Brain microvascular endothelial cell (primary cell): ENCODE measurements at regions not wholly inside any gene's neighbourhood (a gene's known extent, or its start where the extent isn't known, plus 50 kb on each side); places are given as distances from the start of the nearest gene placed in this dataset.

ENCODE experiments used
- DNase-seq: peaks from one replicate; pipeline ENCODE4 v3.0.0-alpha.2; 2020
- H3K27ac ChIP-seq: fragments of 250-450 bp; sonication (Bioruptor Pico); 2 replicates; pipeline ENCODE4 v1.5.1; 2020; ENCODE audit warnings: mild to moderate bottlenecking, moderate library complexity
- H3K27me3 ChIP-seq: fragments of 250-450 bp; sonication (Bioruptor Pico); replicated peaks from 2 replicates; pipeline ENCODE4 v1.5.1; 2020; ENCODE audit warnings: mild to moderate bottlenecking
- H3K36me3 ChIP-seq: fragments of 250-450 bp; sonication (Bioruptor Pico); replicated peaks from 2 replicates; pipeline ENCODE4 v1.5.1; 2020; ENCODE audit warnings: mild to moderate bottlenecking
- H3K4me3 ChIP-seq: 2 replicates; pipeline ENCODE4 v1.5.1; 2011; ENCODE audit warnings: low read depth, mild to moderate bottlenecking, control low read depth, low read length, moderate library complexity
- in situ Hi-C: cut with HindIII; loops from 2 replicates; pipeline ENCODE4 v1.10.0; 2017; ENCODE audit warnings: low sequenced_read_pairs, low pct_ligation_motif_present
- TF ChIP-seq, protein P1 (sequence below): IDR thresholded peaks from 2 replicates; pipeline ENCODE4 v1.5.1; 2011; ENCODE audit warnings: low read depth, mild to moderate bottlenecking, moderate library complexity, low read length, control low read depth, inconsistent platforms; ENCODE audit errors: missing control alignments

DNA sequence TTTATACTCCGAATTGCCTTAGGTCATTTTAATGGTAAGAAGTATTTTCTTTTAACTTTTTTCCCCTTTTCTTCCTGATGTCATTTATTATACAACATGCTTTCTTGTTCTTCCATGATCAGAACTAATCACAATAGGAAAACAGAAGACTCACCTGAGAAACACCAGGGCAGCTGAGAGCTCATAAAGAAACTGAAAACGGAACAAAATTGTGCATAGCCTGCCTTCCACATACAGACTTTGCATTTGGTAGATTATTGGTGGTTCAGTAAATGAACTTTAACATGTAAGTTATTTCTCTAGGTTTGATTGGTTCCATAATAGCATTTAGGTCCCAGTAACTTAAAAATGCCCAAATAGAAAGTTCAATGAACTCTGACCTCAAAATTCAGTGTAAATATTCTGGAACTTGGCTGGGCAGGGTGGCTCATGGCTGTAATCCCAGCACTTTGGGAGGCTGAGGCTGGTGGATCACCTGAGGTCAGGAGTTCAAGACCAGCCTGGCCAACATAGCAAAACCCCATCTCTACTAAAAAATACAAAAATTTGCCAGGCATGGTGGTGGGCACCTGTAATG lies 161.1 kb upstream of the DTNBP1 start:
- Histone ChIP-seq H3K36me3 (no peaks in the 10 kb centered on the region), H3K27ac (no peak overlapping the region), H3K27me3 (no peaks in the 10 kb centered on the region), H3K4me3 (no peak overlapping the region)
- TF ChIP-seq, protein P1, sequence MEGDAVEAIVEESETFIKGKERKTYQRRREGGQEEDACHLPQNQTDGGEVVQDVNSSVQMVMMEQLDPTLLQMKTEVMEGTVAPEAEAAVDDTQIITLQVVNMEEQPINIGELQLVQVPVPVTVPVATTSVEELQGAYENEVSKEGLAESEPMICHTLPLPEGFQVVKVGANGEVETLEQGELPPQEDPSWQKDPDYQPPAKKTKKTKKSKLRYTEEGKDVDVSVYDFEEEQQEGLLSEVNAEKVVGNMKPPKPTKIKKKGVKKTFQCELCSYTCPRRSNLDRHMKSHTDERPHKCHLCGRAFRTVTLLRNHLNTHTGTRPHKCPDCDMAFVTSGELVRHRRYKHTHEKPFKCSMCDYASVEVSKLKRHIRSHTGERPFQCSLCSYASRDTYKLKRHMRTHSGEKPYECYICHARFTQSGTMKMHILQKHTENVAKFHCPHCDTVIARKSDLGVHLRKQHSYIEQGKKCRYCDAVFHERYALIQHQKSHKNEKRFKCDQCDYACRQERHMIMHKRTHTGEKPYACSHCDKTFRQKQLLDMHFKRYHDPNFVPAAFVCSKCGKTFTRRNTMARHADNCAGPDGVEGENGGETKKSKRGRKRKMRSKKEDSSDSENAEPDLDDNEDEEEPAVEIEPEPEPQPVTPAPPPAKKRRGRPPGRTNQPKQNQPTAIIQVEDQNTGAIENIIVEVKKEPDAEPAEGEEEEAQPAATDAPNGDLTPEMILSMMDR = no peak
- in situ Hi-C loops = no loop called here
- DNase-seq = no peak

DNA sequence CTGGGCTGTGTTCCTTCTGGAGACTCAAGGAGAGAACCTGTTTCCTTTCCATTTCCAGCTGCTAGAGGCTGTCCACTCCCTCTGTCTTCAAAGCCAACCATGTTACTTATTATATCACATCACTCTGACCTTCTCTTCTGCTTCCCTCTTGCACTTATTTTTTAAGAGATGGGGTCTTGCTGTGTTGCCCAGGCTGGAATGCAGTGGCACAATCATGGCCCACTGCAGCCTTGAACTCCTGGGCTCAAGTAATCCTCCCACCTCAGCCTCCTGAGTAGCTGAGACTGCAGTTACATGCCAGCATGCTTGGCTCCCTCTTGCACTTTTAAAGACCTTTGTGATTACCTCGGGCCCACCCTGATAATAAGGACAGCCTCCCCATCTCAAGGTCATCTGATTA lies 160.0 kb upstream of the DTNBP1 start:
- no peaks in the 10 kb centered on the region for H3K27me3 ChIP-seq
- TF ChIP-seq, protein P1 = no peak
- no peak overlapping the region for H3K4me3 ChIP-seq
- no peak overlapping the region for H3K27ac ChIP-seq
- in situ Hi-C loops = no loop called here
- DNase-seq = no peak
- no peaks in the 10 kb centered on the region for H3K36me3 ChIP-seq

DNA sequence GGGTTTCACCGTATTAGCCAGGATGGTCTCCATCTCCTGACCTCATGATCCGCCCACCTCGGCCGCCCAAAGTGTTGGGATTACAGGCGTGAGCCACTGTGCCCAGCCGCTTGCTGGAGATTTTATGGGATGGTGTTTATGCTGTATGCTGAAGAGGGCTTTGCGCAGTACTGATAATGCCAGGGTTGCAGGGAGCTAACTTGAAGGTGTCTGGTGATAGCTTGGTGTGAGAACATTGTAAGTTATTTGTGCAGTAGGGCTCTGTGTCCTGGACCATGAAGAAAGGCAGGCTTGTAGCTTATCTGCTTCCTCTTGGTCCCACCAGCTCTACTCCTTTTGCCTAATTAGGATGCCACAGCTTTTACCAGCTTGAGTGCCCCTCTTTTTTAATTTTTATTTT lies 157.0 kb upstream of the DTNBP1 start:
- Histone ChIP-seq H3K4me3 (no peak overlapping the region), H3K27ac (no peak overlapping the region), H3K27me3 (no peaks in the 10 kb centered on the region), H3K36me3 (no peaks in the 10 kb centered on the region)
- in situ Hi-C loops = no loop called here
- DNase-seq = no peak
- TF ChIP-seq, protein P1 = no peak

DNA sequence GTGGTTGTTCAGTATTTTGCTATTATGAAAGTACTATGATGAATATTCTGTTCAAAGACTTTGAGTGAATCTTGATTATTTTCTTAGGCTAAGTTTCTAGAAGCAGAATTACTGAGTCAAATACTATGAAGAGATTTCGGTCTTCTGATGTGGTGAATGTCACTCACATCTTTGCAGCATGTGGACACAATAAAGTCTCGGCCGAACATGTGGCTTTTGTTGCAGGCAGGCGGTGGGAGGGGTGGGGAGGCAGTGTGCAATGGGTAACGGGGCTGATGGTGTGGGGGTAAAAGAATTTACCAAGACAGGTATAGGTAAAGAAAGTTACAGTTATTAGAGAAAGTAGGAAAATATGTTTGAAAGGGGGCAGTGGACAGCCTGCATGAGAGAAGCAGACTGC lies 156.4 kb upstream of the DTNBP1 start:
- no peak for DNase-seq
- no peaks in the 10 kb centered on the region for H3K36me3 ChIP-seq
- in situ Hi-C loops = no loop called here

DNA sequence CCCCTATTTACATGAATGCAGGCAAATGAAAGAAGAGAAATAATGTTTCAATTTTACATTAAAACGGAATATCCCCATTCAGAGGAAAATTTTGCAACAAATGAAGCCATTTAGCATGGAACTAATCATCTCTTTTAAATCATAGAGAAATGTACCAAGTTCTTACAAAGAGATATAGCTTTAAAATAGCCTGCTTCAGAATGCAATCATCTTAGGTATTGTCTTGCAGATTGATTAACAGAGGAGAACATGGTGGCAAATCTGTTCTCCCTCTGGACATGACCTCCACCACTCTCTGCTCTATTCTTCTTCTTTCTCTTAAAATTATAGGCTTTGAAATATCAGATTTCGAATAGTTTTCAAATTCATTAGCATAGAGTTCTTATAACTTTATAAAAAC lies 155.7 kb upstream of the DTNBP1 start:
- no peak overlapping the region for H3K4me3 ChIP-seq
- no peak for DNase-seq
- H3K36me3 ChIP-seq = no peaks in the 10 kb centered on the region
- in situ Hi-C loops = no loop called here
- no peak overlapping the region for H3K27ac ChIP-seq
- H3K27me3 ChIP-seq = no peaks in the 10 kb centered on the region
- TF ChIP-seq, protein P1 = no peak

More for the DNA sequence above, 156.4 kb upstream of the DTNBP1 start:
- TF ChIP-seq, protein P1 = no peak
- Histone ChIP-seq H3K27me3 (no peaks in the 10 kb centered on the region), H3K4me3 (no peak overlapping the region), H3K27ac (no peak overlapping the region)

DNA sequence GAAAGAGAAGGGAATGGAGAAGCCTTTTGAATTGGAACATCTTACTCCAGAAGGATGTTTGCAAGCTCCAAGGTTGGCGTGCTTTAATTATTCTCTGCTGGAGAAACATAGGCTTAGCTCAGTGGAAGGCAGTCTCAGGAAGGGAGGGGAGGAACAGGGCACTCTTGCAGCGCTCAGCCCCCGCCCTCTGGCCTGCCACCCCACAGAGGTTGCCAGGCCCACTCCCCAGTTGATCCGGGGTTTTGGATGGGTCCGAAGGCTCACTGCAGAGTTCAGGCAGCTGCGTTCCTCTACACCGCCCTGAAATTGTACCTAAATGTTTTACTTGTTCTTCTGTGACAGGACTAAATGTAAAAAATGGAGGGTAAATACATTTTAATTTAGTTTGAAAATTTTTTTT lies 155.2 kb upstream of the DTNBP1 start:
- in situ Hi-C loops = no loop called here
- DNase-seq = no peak
- TF ChIP-seq, protein P1 = no peak
- Histone ChIP-seq H3K36me3 (no peaks in the 10 kb centered on the region), H3K4me3 (no peak overlapping the region), H3K27ac (no peak overlapping the region), H3K27me3 (no peaks in the 10 kb centered on the region)
